ENCODE measurements at regions not wholly inside any gene's neighbourhood (a gene's known extent, or its start where the extent isn't known, plus 50 kb on each side); places are given as distances from the start of the nearest gene placed in this dataset.

DNA sequence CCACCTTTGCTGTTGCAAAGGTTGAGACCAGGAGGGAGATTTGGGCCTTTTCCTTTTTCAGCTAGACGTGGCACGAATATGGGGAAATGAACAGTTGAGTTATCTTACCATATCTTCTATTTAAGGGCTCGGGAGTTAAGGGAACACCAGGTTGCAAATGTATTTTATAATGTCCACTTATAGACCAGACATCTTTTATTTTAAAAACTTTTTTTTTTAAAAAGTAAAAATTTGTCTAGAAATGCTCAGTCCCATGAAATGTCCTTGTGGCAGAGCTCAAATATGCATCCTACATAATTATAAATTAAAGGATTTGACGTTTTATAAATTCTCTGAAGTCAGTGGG is 103.6 kb upstream of the VEPH1 start:
- Histone ChIP-seq H3K4me1 (ENCODE audit: low read depth) (no peaks in the 10 kb centered on the region), H3K4me3 (no peak overlapping the region), H3K9me3 (no peaks in the 10 kb centered on the region), H3K36me3 (ENCODE audit: low read depth) (no peaks in the 10 kb centered on the region)
- no peak for ATAC-seq
- TF ChIP-seq, protein P1, sequence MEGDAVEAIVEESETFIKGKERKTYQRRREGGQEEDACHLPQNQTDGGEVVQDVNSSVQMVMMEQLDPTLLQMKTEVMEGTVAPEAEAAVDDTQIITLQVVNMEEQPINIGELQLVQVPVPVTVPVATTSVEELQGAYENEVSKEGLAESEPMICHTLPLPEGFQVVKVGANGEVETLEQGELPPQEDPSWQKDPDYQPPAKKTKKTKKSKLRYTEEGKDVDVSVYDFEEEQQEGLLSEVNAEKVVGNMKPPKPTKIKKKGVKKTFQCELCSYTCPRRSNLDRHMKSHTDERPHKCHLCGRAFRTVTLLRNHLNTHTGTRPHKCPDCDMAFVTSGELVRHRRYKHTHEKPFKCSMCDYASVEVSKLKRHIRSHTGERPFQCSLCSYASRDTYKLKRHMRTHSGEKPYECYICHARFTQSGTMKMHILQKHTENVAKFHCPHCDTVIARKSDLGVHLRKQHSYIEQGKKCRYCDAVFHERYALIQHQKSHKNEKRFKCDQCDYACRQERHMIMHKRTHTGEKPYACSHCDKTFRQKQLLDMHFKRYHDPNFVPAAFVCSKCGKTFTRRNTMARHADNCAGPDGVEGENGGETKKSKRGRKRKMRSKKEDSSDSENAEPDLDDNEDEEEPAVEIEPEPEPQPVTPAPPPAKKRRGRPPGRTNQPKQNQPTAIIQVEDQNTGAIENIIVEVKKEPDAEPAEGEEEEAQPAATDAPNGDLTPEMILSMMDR (IDR thresholded peaks at IDR 0.05): no peak
- intact Hi-C loops (cut with DNase I, micrococcal nuclease): no loop called here
- DNase-seq: no peak

DNA sequence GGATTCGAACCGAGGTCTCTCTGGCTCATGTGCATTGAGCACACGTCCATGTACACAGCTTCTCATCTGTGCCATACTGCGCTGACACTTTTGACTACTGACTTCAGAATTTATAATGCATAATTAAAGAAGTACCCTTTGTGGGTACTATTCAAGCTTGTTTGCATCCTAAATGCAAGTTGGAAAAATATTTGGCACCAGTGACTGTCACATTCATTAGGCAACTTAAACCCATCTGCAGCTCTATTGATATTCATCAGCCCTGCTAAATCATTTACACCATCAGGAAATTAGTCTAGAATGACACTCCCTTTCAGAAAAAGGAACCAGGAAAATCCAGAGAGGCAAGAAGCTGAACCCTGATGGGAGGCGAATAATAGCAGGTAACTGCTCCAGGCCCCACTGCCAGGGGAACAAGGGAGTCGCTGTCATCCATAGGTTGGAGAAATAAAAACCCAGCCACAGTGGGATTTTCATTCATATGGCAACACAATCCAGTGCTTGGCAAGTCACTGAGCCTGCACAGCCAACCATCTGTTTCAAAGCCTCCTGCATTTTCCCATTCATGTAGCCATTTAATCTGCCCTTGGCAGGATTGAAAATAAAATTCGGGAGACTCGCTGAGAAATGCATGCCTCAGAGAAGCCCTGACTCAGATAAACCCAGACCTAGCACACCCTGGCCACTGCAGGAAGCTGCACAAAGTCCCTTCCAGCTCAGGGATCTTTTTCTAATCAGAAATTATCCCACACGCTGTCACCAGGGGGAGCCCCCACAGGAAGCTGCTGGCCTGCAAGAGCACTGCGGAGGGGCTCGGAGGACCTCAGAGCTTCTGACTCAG is 103.0 kb upstream of the VEPH1 start:
- TF ChIP-seq, protein P1 (IDR thresholded peaks at IDR 0.05): peak; percentile 41
- no peaks in the 10 kb centered on the region for H3K4me1 ChIP-seq (ENCODE audit: low read depth)
- peak in 2 of 3 donors; percentile 47 to 67 for DNase-seq
- ATAC-seq: peak; percentile 74
- no peak overlapping the region for H3K4me3 ChIP-seq
- intact Hi-C loops (cut with DNase I, micrococcal nuclease): no loop called here
- no peaks in the 10 kb centered on the region for H3K36me3 ChIP-seq (ENCODE audit: low read depth)
- H3K9me3 ChIP-seq: no peaks in the 10 kb centered on the region

DNA sequence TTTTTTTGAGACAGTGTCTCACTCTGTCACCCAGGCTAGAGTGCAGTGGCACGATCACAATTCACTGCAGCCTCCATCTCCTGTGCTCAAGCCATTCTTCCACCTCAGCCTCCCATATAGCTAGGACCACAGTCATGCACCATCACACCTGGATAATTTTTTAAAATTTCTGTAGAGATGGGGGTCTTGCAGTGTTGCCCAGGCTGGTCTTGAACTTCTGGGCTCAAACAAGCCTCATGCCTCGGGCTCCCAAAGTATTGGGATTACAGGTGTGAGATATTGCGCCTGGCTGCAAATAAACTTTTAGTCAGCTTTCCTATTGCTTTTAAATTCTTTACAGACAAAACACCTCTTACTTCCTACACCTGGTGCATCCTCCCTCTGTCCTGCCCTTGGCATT is 102.1 kb upstream of the VEPH1 start:
- Histone ChIP-seq H3K36me3 (ENCODE audit: low read depth) (no peaks in the 10 kb centered on the region), H3K4me1 (ENCODE audit: low read depth) (no peaks in the 10 kb centered on the region), H3K4me3 (no peak overlapping the region), H3K9me3 (no peaks in the 10 kb centered on the region)
- TF ChIP-seq, protein P1 (IDR thresholded peaks at IDR 0.05): no peak
- ATAC-seq: no peak
- DNase-seq: no peak
- intact Hi-C loops (cut with DNase I, micrococcal nuclease): no loop called here

- intact Hi-C loops (cut with DNase I, micrococcal nuclease): no loop called here
- ATAC-seq: no peak
- H3K4me1 ChIP-seq (ENCODE audit: low read depth): no peaks in the 10 kb centered on the region
- TF ChIP-seq, protein P1 (IDR thresholded peaks at IDR 0.05): no peak
- H3K9me3 ChIP-seq: no peaks in the 10 kb centered on the region
- H3K4me3 ChIP-seq: no peak overlapping the region
- DNase-seq: no peak
- no peaks in the 10 kb centered on the region for H3K36me3 ChIP-seq (ENCODE audit: low read depth)
These were observed 99.2 kb upstream of the VEPH1 start for GRCh38 chr3:157602424-157602823.

GRCh38 chr3:157595259-157595658 is 92.0 kb upstream of the VEPH1 start:
- Histone ChIP-seq H3K4me3 (no peak overlapping the region), H3K9me3 (no peaks in the 10 kb centered on the region), H3K36me3 (ENCODE audit: low read depth) (no peaks in the 10 kb centered on the region), H3K4me1 (ENCODE audit: low read depth) (no peaks in the 10 kb centered on the region)
- DNase-seq (no peak), ATAC-seq (no peak)
- intact Hi-C loops (cut with DNase I, micrococcal nuclease): no loop called here
- TF ChIP-seq, protein P1 (IDR thresholded peaks at IDR 0.05): no peak

Data from mucosa of descending colon (tissue), 3 donors.